Fibroblast of gingiva (primary cell): ENCODE measurements at regions not wholly inside any gene's neighbourhood (a gene's known extent, or its start where the extent isn't known, plus 50 kb on each side); places are given as distances from the start of the nearest gene placed in this dataset.

ENCODE experiments used
- DNase-seq: peaks from one replicate; pipeline ENCODE4 v3.0.0-alpha.2; 2011; ENCODE audit warnings: low read depth

DNA sequence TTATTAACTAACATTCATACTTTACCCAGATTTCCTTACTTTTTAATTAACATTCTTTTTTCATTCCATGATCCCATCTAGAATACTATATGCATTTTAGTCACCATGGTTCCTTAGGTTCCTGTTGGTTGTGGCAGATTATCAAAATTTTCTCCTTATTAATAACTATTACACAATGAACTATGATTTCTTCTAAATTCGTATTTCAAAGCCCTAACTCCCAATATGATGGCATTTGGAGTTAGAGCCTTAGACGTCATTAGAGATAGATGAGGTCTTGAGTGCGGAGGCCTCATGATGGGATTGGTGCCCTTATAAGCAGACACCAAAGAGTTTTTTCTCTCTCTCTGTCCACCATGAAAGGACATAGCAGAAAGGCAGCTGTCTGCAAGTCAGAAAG is 485.4 kb downstream of the TLR4 start:
- DNase-seq: no peak

DNA sequence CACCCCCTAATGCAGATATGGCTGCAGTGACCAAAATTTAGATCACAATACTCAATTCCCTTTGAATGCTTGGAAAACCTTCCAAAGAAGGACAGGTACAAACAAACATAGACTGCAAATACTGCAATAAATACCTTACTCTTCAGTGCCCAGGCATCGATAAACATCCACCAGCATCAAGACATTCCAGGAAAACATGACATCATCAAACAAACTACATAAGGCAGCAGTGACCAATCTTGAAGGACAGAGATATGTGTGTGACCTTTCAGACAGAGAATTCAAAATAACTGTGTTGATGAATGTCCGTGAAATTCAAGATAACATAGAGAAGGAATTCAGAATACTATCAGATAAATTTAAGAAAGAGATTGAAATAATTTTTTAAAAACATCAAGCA is 488.6 kb downstream of the TLR4 start:
- no peak for DNase-seq

DNA sequence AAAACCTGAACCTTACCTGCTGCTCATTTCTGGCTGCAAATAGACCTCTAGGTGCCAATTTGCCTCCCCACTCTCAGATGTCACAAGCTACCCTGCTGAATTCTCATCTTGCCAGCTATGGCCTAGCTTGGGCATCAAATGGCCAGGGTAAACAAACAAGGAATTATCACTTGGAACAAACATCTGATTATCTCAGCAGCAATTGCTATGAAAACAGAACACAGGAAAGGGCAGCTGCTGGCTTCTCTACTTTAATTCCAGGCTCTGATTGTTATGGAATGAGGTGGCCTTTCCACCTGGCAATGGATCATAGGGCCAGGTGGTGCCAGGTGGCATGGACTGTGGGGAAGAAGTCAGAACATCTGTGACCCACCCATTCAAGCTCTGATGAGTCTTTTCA is 505.1 kb downstream of the TLR4 start:
- DNase-seq: no peak

DNA sequence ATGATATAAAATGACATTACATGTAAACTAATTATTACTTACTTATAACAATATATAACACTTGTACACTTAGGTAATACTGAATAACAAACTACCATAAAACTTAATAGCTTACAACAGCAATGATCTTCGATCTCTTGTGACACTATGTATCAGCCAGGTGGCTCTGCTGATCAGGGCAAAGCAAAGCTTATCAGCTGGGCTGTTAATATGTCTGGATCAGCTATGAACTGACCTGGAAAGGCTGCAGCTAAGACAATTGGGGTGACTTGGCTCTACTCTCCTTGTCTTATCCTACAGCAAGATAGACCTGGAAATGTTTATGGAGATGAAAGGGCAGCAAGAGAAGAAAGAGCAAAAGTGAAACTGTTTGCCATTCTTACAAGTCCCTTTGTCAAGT is 511.3 kb downstream of the TLR4 start:
- no peak for DNase-seq

DNA sequence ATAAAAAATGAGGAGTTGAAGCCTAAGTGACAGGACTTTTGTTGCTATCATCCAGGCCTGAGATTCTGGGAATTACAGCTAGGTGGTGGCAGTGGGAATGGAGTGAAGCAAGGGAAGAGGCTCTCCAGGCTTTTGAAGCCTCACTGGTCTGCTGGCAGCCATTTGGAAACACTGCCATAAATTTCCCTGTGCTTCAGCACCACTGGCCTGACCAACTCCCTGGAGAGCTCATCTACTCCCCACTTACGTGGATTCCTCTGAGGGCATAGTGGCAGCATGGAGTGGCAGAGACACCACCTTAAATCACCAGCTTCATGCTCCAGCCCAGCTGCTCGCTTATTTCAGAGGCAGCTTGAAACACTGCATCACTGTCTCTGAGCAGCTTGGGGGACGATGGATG is 518.2 kb downstream of the TLR4 start:
- DNase-seq: no peak

DNA sequence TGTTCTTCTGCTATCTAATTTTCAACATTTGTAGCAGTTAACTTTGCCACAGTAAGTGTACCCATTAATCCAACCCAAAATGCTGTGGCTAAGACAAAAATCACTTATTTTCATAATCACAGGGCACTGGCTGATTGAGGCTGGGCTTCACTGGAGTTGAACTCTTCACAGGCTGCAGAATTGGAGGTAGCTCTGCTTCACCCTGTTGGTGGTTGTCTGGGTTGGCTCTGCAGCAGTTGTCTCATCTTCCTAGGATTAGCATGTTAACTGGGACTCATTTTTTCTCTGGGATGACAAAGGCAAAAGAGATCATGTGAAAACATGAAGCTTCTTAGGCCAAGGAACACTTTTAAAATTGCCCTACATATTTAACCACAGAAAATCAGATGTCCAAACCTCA is 518.9 kb downstream of the TLR4 start:
- no peak for DNase-seq

DNA sequence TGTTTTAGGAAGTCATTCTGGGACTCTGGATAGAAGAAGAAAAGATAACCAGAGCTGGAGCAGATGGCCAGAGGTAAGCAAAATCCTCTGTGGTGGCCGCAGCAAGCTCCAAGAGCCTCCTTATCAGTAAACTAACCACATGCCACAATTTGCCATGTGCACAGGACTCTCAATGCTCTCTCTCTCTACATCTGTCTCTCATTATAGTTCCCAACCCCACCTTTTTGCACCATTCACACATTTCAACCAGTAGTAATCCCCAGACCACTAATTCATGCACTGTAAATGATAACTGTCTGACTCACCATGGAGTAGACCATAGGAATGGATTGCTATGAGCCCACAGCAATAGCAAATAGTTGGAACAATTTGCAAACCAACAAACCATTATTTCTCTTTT is 526.1 kb downstream of the TLR4 start:
- no peak for DNase-seq

DNA sequence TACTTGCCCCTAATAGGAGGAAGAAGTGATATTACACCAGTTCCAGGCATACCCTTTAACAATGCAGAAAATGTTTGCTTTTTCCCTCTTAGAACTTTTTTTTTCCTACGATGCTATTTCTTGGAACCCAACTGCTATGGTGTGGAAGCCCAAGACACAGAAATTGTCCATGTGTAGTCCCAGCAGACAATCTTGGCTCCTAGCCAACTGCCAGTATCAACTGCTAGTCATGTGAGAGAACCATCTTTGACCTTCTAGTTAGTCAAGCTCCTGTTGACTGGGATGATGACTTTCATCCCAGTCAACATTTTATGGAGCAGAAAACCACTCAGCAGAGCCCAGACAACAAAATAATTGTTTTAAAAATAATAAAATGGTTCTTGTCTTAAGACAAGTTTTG is 532.4 kb downstream of the TLR4 start:
- DNase-seq: no peak

DNA sequence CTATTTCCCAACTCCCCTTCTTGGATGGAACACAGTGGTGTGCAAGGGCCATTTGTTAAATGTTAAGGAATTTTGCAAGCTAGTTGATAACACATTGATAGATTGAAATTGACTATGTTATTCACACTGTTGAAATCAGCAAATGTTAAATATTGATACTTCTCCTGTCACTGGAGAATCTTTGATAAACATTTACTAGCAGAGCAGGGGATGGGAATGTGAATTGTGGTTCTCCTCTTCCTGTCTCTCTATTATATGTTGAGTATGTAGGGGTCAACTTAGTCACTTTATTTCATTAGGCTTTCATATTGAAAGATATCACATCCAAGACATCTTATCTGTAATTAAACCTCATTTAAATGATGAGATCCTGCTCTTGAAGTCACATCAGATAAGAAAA is 533.9 kb downstream of the TLR4 start:
- no peak for DNase-seq

DNA sequence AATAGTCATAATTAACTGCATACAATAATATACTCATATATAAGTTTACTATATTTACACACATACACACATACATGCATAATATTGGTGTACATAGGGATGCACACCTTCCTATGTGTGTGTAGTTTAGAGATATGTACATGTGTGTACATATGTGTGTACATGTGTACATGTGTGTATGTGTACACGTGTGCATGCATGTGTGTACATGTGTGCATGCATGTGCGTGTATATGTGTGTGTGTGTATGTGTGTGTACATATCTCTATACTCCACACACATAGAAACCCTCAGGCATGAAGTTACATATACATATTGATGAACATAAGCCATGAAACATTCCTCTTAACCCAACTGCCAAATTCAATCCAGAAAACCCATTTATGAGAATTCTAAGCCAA is 547.8 kb downstream of the TLR4 start:
- DNase-seq: no peak

DNA sequence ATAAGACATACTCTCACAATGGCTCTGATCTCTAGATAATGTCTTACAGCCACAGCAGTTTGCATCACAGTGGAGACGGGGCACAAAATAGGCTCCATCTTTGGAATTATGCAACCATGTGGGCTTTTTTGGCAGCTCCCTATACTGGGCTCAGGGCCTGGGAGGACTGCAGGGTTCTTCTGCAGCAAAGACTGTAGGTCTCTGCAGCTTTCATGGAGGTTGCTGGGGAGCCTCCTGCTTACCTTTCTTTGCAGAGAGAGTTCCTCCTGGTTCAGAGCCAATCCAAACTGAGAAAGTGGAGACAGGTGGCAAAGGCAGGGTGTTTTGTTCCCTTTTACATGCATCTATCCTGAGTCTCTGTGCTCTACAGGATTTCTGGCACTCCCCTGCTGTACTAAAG is 558.0 kb downstream of the TLR4 start:
- DNase-seq: no peak

DNA sequence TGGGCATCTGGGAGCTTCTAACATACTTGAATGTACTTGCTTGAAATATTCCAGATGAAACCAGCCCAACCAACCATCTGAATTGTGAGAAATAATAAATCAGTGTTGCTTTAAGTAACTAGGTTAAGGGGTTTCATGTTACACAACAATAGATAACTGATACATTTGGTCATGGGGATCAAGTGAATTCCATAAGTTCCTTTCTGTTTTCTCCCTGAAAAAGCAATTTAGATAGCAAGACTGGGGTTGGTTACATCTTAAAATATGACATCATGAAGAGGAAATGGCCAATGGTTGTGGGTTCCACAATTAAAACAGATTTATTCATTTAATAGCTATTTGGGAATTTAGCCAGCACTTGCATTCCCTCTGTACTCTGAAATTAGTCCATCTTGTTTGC is 559.7 kb downstream of the TLR4 start:
- no peak for DNase-seq

DNA sequence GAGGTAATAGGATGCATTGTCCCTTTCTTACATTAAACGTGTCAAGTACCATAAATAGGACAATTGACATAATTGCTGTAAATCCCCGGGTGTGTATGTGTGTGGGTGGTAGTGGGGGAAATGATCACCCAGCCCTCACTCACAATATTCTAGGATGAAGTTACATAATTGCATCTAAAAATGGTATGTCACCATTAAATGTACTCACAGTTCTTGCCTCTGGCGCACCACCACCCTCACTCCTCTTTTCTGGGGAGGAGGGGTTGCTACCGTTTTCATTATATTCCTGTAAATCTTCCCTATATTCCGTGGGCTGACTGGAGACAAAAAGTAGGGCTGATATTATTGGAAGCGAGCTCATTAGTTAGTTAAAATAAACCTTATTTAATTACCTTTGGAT is 563.8 kb downstream of the TLR4 start:
- DNase-seq: no peak

DNA sequence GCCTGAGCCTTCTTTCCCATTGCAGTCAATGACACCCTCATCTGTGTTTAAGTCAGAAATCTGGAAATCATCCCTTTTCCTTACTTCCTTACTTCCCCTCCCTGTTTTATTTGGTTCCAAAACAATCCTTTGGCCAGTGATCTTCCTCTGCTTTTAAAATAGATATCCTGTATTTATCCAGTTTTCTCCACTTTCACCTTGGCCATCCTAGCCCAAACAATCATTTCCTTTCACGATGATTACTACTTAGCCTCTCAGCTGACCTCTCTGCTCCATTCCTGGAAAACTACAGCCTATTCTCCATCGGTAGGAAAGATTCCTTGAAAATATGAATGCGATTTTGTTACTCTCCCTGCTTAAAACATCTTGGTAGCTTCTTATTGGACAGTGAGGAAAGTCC is 565.4 kb downstream of the TLR4 start:
- DNase-seq: no peak

DNA sequence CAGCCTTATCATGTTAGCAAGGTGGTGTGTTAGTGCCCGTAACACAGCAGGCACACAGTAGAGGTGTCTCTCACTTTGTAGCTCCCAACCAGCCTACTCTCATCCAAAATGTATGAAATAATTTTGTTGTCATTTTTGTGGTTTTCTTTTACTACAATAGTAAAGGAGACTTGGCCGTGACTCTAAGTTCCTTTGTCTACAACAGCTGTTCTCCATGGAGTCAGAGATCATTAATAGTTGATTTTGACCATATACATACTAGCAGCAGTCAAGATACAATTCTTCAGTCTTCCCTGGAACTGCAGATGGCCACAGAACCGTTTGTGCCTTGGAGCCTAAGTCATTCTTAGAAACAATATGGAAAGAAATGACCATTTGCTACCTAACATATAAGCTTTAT is 567.1 kb downstream of the TLR4 start:
- no peak for DNase-seq

DNA sequence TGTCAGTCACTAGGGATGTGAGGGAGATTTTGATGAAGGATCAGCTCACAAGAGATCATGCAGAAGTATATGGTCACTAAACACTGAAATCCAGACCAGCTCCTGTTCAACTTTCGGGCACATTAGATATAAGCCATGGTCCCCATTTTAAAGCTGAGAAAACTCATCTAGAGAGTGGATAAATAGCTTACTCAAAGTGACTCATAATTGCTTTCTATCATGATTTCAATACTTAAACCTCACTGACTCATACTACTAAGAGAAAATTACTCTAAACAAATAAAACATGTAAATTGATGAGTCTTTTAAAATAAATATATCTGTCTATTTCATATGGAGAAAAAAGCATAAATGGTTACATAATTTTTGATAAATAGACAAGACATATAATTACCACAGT is 567.7 kb downstream of the TLR4 start:
- no peak for DNase-seq

DNA sequence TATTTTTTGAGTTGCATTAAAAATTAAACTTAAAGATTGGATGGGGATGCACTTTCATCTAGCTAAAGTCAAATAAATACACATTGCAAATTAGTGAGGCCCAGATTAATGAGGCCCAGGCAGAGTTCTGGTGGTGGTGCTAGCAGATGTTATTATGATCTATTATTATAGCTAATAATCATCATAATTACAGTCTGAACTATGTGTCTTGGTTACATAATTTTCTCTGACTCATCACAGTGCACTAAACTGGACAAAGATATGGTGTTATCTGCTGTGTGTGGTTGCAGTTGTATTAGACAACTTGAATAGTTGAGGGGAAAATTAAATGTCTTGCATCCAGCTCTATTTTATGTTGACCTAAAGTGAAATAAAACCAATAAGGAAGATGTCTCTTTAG is 568.8 kb downstream of the TLR4 start:
- DNase-seq: no peak

DNA sequence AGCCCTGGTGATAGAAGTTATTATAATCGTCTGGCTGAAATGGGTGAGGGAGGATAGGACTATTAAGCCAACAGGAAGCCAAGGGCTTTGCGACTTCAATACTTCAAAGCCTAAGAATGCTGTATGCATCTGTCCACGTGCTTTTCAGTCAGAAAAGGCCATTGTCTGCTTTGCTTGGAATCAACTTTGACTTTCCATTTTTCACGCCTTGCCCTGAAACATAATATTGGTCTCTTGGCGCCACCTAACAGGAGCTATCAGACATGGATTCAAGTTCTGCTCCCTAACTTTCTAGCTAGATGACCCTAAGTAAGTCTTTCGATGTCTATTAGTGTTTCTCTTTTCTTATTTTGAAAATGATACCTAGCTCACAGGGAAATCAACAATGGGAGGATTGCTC is 572.6 kb downstream of the TLR4 start:
- no peak for DNase-seq

DNA sequence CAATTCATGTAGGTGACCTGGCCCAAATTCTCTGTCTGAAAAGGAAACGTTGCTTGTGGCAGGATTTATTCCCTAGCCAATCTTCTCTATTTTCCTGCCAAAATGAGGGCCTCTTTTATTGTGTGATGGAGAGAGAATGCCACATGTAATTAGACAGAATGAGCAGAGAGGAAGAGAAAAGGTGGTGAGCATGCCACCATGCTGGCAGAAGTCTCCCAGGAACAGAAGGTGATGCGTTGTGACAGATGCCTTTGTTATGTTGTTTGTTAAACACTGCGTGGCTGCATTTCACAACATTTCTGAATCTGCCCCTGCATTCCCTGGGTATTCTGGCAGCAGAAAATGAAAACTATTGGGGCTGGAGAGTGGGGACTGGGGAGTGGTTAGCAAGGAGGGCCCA is 577.6 kb downstream of the TLR4 start:
- DNase-seq: no peak

DNA sequence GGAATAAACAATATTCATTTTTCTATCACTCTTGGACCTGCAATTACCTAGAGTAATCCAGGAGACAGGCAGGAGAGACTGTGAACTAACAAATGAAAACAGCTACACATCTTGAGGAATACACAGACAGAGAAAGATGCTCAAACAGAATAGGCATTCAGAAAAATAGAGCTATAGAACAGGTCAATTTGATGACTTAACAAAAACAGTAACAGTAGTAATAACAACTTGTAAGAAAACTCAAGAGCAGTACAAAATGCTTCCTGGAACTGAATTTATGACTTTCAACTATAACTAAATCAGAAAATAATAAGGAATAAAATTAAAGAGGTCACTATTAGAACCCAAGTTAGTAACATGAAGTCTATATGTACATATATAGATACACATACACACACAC is 579.3 kb downstream of the TLR4 start:
- no peak for DNase-seq

DNA sequence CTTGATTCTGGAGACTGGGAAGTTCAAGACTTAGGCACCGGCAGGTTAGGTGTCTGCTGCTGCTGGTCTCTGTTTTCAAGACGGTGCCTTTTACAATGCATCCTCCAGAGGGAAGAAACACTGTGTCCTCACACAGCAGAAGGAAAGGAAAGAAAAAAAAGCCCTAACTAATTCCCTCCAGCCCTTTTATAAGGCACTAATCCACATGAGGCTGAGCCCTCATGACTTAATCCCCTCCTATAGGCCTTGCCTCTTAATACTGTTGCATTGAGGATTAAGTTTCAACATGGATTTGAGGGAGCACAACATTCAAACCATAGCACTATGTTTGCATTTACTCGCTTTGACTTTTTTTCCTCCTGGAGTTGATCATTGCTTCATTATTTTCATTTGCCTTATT is 585.9 kb downstream of the TLR4 start:
- DNase-seq: no peak

DNA sequence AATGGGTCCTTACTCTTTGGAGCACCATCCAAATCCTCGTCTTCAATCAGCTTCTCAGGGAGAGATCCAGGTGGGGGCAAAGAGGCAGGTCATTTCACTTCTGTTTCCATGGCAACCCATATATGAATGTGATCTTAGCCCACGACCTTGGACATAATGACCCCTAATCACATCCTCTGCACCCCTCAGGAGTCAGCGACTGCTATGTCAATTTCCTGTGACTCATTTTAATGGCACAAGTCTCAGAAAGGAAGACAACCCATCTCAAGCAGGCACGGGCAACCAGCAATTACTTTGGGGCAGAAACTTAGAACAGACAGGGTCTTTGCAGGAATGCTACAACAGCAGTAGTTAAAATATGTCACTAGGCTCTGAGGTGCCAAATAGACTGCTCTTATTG is 591.2 kb downstream of the TLR4 start:
- DNase-seq: no peak

DNA sequence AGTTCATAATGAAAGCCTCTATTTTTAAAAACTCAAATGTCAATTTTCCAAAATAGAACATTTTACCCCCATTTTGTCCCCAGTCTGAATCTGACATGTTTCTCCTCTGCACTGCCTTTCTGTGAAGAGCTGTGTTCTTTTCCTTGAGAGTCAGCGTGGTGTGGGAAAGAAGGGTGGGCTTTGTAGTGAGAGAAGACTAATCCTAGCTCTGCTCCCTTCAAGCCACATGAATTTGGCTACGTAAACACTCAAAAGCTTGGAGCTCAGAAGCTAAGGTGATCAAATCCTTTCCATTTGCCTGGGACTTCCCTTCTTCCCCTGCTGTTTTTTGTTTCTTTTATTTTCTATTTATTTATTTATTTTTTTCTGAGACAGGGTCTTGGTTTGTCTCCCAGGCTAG is 598.5 kb downstream of the TLR4 start:
- no peak for DNase-seq

DNA sequence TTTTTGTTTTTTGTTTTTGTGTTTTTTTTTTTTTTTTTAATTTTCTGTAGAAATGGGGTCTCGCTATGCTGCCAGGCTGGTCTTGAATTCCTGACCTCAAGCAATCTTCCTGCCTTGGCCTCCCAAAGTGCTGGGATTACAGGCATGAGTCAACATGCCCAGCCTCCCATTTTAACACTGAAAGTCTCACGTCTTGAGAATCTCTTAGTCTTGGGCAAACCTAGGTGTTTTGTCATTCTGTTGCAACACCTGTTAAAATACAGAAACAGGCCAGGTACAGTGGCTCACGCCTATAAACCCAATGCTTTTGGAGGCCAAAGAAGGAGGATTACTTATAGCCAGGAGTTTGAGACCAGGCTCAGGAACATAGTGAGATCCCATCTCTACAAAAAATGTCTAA is 599.0 kb downstream of the TLR4 start:
- DNase-seq: no peak

DNA sequence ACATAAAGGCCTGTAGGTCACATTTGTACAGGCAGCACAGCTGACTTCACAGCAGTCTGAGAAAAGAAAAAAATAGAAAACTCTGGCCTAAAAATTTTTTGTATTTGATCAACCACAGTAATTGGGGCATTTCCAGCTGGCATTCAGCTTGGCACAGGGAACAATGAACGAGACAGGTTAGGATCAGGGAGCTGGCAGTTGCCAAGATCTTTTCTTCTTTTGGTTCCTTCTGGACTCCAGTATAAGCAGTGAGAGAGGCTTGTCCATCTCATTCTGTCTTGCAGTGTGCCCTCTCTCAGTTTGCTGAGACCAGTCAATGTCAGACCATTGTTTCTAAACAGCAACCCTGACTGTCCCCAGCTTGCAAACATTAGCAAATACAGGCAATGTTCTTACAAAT is 601.1 kb downstream of the TLR4 start:
- DNase-seq: no peak

DNA sequence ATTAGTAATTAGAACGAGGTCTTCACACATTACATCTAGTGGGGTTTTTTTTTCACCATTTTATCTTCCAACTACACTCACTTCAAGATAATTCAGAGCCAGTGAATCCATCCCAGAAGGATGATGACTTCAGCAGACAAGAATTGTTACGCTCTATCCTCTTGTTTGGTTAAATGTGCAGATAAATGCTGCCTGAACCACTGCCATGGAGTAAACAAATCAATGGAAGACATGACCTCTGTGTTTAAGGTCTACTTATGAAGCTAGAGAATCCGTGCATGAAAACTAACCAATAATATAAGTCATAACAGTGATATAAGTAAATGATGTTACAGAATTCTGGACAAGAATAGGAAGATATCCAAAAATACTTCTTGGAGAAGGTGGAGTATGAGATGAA is 602.6 kb downstream of the TLR4 start:
- DNase-seq: no peak
